HepG2 (cell line): ENCODE measurements at regions not wholly inside any gene's neighbourhood (a gene's known extent, or its start where the extent isn't known, plus 50 kb on each side); places are given as distances from the start of the nearest gene placed in this dataset.

Source experiments
- ATAC-seq: fragments of 200-7000 bp; cut with Tn5 transposase; 3 replicates; pipeline ENCODE4 v1.9.1; 2020; ENCODE audit warnings: mild to moderate bottlenecking, moderate library complexity
- BruUV-seq: library from RNA; stranded (reverse); fragments of 400-500 nt; replicated peaks from 2 replicates; lab custom pipeline; 2021; lab: Mats Ljungman, UMichigan
- CTCF ChIA-PET: fragments of 300-600 bp; formaldehyde crosslinking; extraction: SDS; loops from one replicate; lab custom pipeline; 2021; ENCODE audit warnings: low total read pairs, inconsistent platforms, low intra/inter-chr PET ratio; lab: Yijun Ruan, JAX
- POLR2A ChIA-PET: fragments of 350-600 bp; sonication (Branson Sonifier 250); formaldehyde crosslinking; loops from one replicate; lab custom pipeline; 2020; ENCODE audit warnings: antibody characterized with exemption, inconsistent platforms; lab: Yijun Ruan, JAX
- DNase-seq: peaks from one replicate; pipeline ENCODE4 v3.0.0-alpha.2; 2015; ENCODE audit warnings: low spot score
- FAIRE-seq: peaks from 3 replicates; lab custom pipeline; 2011; peaks lifted over from hg19 to GRCh38; lab: Jason Lieb, UNC
- H2AFZ ChIP-seq: one replicate; pipeline ENCODE4 v1.6.1; 2011; ENCODE audit warnings: low read length, inconsistent platforms
- H3K27ac ChIP-seq: fragments of 300-600 bp; 3 replicates; pipeline ENCODE4 v1.8.0; 2011; ENCODE audit warnings: mixed run types, mild to moderate bottlenecking, mixed read lengths, low read length, inconsistent platforms; ENCODE audit not compliant: insufficient read depth; ENCODE audit errors: extremely low read length
- H3K27me3 ChIP-seq, 2 experiments: fragments of 200-600 bp in 1 of 2; 2 replicates in 1 of 2; 3 replicates in 1 of 2; pipeline versions ENCODE4 v1.6.0 to v1.8.0; 2011; ENCODE audit warnings: low read length in 2 of 2, mild to moderate bottlenecking in 2 of 2, moderate library complexity in 2 of 2, inconsistent platforms in 1 of 2; ENCODE audit not compliant: insufficient read depth in 2 of 2, control insufficient read depth in 1 of 2
- H3K36me3 ChIP-seq, 2 experiments: fragments of 200-600 bp in 1 of 2; replicated peaks in 1 of 2; 2 replicates in 1 of 2; 3 replicates in 1 of 2; pipeline versions ENCODE4 v1.5.1 to v1.8.0; 2011; ENCODE audit warnings: low read length in 2 of 2, inconsistent platforms in 1 of 2; ENCODE audit not compliant: insufficient read depth in 2 of 2, control insufficient read depth in 1 of 2
- H3K4me1 ChIP-seq: 2 replicates; pipeline ENCODE4 v1.5.1; 2012; ENCODE audit warnings: low read length, inconsistent platforms; ENCODE audit not compliant: insufficient read depth
- H3K4me2 ChIP-seq: 2 replicates; pipeline ENCODE4 v1.6.0; 2011; ENCODE audit warnings: low read depth, low read length, inconsistent platforms
- H3K4me3 ChIP-seq, 3 experiments: fragments of 200-600 bp in 1 of 3; sonication (generic), shearing (Covaris generic) in 1 of 3; replicated peaks in 1 of 3; 2 replicates each; pipeline ENCODE4 v1.5.1; 2011 to 2016; ENCODE audit warnings: low read length in 3 of 3, inconsistent platforms in 2 of 3, low read depth in 2 of 3, mild to moderate bottlenecking in 2 of 3, control low read depth in 1 of 3, mixed read lengths in 1 of 3; ENCODE audit not compliant: insufficient read depth in 1 of 3
- H3K79me2 ChIP-seq: one replicate; pipeline ENCODE4 v1.6.1; 2011; ENCODE audit warnings: low read length, inconsistent platforms; ENCODE audit not compliant: insufficient read depth
- H3K9ac ChIP-seq: 2 replicates; pipeline ENCODE4 v1.6.0; 2011; ENCODE audit warnings: mild to moderate bottlenecking, low read depth, low read length, inconsistent platforms; ENCODE audit not compliant: insufficient read depth
- H3K9me3 ChIP-seq: 2 replicates; pipeline ENCODE4 v1.5.1; 2012; ENCODE audit warnings: mild to moderate bottlenecking, low read length
- H4K20me1 ChIP-seq: 2 replicates; pipeline ENCODE4 v1.6.0; 2011; ENCODE audit warnings: inconsistent platforms, mild to moderate bottlenecking, low read length, moderate library complexity; ENCODE audit not compliant: insufficient read depth
- BRCA1 ChIP-seq: sonication (generic); formaldehyde crosslinking; IDR thresholded peaks from 2 replicates; pipeline ENCODE4 v1.4.0; 2020; ENCODE audit warnings: missing genetic modification reagents
- FOXC1 ChIP-seq: sonication (generic); formaldehyde crosslinking; IDR thresholded peaks from 2 replicates; pipeline ENCODE4 v1.8.0; 2022; ENCODE audit warnings: mild to moderate bottlenecking, missing genetic modification reagents, borderline replicate concordance
- MNT ChIP-seq: fragments of 450-650 bp; IDR thresholded peaks from 2 replicates; pipeline ENCODE4 v1.6.1; 2016
- ZBTB2 ChIP-seq: sonication (generic); formaldehyde crosslinking; IDR thresholded peaks from 2 replicates; pipeline ENCODE4 v1.8.0; 2022; ENCODE audit warnings: low read depth, missing genetic modification reagents
- ZNF33A ChIP-seq: sonication (generic); formaldehyde crosslinking; IDR thresholded peaks from 2 replicates; pipeline ENCODE4 v1.5.1; 2020; ENCODE audit warnings: missing genetic modification reagents, mild to moderate bottlenecking, moderate library complexity, borderline replicate concordance
- ZNF768 ChIP-seq: sonication (generic); formaldehyde crosslinking; IDR thresholded peaks from 2 replicates; pipeline ENCODE4 v1.4.0; 2020; ENCODE audit warnings: missing genetic modification reagents
- WGBS: methylation state at CpG from one replicate; pipeline ENCODE4 v1.1.6; 2017; ENCODE audit warnings: low lambda C conversion rate; 5-methylcytosine and 5-hydroxymethylcytosine counted together
- in situ Hi-C: cut with HindIII; loops from 2 replicates; pipeline ENCODE4 v1.10.0; 2017; ENCODE audit warnings: low pct_unique_long_range_greater_than_20kb; ENCODE audit not compliant: extremely low pct_ligation_motif_present
- intact Hi-C: fragments of 100-400 bp; cut with micrococcal nuclease; formaldehyde crosslinking; loops from one replicate; pipeline ENCODE4 v1.10.0; 2022; ENCODE audit not compliant: unreplicated experiment

- TF ChIP-seq ZBTB2 (CRISPR knock-in tag) (no peak), FOXC1 (no peak), ZNF33A (CRISPR knock-in tag) (no peak)
Measured at GRCh38 chr6:169985121-169986015, 233.9 kb downstream of the ERMARD start (continued).

- ATAC-seq (peak; percentile 48), DNase-seq (no peak), FAIRE-seq (no peak)
- Histone ChIP-seq H4K20me1 (no peaks in the 10 kb centered on the region), H3K4me1 (no peaks in the 10 kb centered on the region), H3K27me3 (peaks cover 17 to 75% of the 10 kb centered on the region in 2 experiments), H3K9me3 (no peaks in the 10 kb centered on the region), H3K9ac (no peak overlapping the region), H3K36me3 (no peaks in the 10 kb centered on the region), H3K27ac (no peak overlapping the region), H2AFZ (no peak overlapping the region), H3K4me3 (no peak overlapping the region), H3K4me2 (no peak overlapping the region), H3K79me2 (no peaks in the 10 kb centered on the region)
- no TSS peak for BruUV-seq
- in situ Hi-C loops, result no loop called here
- 35% methylated on average over 26 of the region's 40 CpGs for WGBS
- ChIA-PET CTCF (no interaction called here), POLR2A (no interaction called here)
- intact Hi-C loops, result no loop called here
- TF ChIP-seq BRCA1 (CRISPR knock-in tag) (no peak), ZNF768 (CRISPR knock-in tag) (peak; percentile 86; the same call in 1 of the 2 replicates), MNT (0 out of 2 replicates have a peak, but pooled peaks have one; percentile 33)
Measured at GRCh38 chr6:169984181-169985120, 233.0 kb downstream of the ERMARD start.
